GM18951 (cell line): ENCODE measurements at regions not wholly inside any gene's neighbourhood (a gene's known extent, or its start where the extent isn't known, plus 50 kb on each side); places are given as distances from the start of the nearest gene placed in this dataset.
"Not testable (repeated sequence)": the region's sequence is repeated elsewhere in the genome, so short reads cannot be mapped to it uniquely, and the experiment has no call there.

Experiments
- POLR2A ChIP-seq: IDR thresholded peaks from 4 replicates; pipeline ENCODE4 v1.6.1; 2011; ENCODE audit warnings: mild to moderate bottlenecking; ENCODE audit not compliant: insufficient read length, insufficient read depth; ENCODE audit errors: extremely low read depth
- in situ Hi-C: fragments of 300-500 bp; cut with MboI; formaldehyde crosslinking; loops from one replicate; pipeline ENCODE4 v1.12.0; 2022; ENCODE audit warnings: low sequenced_read_pairs, mixed read lengths, inconsistent platforms; ENCODE audit not compliant: unreplicated experiment

GRCh38 chr2:131827481-131828163 is 299.9 kb downstream of the CCDC74A start:
- in situ Hi-C loops: no loop called here
- no peak for TF ChIP-seq POLR2A

GRCh38 chr2:131828164-131828561 is 300.5 kb downstream of the CCDC74A start:
- no peak for TF ChIP-seq POLR2A
- in situ Hi-C loops: no loop called here

DNA sequence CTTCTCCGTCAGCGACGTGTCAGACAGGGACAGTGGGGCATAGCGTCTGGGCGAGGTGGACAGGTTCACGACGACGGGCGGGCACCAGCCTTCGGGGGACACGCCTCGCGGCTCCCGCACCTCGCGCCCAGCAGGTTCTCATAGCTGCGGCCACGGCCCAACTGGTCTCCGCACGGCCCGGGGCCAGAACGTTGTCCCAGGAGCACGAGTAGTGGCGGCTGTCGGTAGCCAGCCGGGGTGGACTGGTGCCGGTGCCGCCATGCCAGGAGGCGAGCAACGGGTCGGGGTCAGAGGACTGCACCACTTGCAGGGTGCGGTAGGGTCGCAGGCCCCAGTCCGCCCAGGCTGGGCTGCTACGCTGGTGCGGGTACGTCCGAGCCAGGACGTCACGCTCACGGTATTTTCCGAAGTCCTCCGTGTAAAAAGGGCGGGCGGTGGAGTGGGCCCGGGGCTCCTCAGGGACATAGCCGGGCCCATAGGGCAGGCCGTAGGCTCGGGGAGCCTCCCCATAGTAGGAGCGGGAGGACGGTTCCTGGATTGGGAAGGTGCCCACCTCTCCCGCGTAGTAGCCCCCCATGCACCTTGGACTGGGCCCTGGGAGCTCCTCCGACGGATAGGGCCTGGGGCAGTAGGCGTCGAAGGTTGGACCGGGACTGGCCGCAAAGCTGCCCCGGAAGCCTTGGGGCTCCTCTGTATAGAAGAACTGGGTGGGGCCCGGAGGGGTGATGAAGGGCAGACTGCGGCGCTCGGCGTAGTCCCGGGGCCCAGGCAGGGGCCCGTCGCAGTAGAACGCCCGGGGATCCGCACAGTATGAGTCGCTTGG is 301.2 kb downstream of the CCDC74A start:
- in situ Hi-C loops: not testable (repeated sequence)

DNA sequence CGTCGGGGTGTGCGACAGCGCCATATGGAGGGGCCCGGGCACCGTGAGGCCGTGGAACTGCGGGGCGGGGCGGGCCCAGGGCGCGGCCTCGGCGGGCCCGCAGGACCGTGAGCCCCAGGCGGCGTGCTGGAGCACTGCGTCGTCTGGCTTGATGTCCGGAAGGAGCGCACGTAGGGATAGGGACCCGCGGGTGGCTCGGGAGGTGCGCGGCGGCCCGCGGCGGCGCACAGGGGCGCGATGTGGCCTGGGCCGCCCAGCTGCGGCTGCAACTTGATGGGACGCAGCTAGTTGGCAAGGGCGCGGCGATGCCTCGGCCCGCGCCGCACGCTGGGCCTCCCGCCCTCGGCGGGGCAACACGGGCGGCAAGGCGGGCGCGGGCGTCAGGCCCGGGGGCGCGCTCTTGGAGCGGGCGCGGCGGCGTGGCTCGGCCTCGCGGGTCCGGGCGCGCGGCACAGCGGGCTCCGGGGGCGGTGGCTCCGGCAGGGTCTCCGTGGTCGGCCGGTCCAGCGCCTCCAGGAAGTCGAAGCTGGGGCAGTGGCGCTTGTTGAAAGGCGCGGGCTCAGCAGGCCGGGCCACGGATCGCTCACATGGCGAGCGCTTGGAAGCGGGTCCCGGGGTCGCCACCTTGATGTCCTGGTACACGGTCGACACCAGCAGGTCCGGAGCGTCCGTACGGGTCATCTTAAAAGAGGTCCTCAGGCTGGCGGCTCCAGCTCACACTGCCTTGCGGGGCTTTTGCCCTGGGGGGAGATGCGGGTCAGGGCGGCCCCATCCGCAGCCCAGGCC is 302.0 kb downstream of the CCDC74A start:
- in situ Hi-C loops: not testable (repeated sequence)

DNA sequence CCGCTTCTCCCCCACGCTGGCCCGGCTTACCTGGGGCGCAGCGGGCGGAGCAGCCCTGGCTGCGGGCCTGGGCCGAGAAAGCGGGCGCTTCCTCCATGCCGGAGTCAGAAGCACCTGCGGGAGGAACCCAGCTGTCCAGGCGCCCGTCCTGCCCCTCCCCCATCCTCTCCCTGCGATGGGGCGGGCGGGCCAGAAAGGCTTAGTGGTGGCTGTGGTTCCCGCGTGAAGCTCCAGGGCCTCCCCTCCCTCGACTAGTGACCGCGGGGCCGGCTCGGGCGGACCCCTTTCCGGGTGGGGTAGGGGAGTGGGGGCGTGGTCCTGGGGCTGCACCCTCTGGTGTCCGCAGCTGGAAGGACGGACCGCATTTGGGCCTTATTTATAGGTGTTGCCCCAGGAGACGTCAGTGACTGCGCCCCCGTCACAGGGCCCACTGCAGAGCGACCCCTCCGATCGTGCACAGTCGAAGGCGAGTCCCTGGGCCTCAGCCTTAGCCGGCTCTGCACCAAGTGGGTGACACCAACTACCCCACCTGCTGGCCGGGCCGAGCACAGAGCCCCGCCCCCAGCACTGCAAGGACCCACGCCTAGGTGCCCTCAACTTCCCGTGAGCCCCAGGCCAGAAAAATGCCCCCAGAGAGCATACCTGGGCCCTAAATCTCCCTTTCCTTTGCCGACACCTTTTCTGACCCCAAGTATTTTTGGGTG is 302.7 kb downstream of the CCDC74A start:
- in situ Hi-C loops: not testable (repeated sequence)

DNA sequence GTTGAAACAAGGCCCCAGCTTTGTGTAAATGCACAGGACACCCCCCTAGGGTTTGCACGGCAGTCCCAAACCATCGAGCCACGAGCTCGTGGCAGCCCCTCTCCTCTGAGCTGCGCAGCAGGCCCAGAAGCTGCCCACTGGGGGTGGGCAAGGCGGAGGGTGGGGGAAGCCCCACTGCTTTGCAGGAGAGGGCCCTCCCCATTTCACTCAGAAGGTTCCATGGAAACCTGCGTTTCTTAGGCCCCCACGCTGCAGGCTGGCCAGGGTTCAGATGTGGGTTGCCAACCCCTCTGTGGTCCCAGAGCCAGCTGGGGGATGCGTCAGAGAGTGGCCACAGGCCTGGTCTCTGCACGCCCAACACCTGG is 303.2 kb downstream of the CCDC74A start:
- in situ Hi-C loops: not testable (repeated sequence)

DNA sequence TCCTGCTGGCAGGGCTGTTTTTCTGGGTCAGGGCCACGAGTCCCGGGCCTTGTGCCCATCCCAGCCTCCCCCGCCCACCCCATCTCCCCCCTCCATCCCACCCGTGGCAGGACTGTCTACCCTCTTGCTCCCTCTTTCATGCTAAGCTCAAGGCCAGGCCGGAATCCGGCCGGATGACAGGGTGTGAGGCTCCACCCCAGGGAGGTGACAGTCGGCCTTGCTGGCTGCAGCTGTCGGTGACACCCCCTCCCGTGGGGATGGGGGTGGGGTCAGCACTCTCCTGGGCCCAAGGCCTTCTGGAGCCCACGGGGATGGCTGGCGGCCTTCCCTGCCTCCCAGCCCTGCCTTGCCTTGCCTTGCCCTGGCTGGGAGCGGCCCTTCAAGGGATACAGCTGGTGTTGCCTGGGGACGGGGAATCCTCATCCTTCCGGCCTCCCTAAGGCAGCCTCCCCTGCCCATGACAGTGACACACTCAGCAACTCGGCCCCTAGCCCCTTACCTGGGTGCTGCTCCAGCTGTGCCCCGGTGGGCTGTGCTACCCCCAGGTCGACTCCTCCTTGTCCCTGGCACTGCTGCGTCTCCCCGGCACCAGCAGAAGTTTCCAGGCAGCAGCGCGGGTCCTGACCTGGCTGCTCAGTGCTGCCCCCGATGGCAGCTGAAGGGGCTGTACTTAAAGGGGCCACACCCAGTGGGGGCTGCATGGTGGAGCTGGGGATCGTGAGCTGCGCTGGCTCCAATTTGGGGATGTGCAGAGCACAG is 303.9 kb downstream of the CCDC74A start:
- in situ Hi-C loops: not testable (repeated sequence)

- in situ Hi-C loops: not testable (repeated sequence)
These were observed 304.6 kb downstream of the CCDC74A start for GRCh38 chr2:131832209-131832780.

DNA sequence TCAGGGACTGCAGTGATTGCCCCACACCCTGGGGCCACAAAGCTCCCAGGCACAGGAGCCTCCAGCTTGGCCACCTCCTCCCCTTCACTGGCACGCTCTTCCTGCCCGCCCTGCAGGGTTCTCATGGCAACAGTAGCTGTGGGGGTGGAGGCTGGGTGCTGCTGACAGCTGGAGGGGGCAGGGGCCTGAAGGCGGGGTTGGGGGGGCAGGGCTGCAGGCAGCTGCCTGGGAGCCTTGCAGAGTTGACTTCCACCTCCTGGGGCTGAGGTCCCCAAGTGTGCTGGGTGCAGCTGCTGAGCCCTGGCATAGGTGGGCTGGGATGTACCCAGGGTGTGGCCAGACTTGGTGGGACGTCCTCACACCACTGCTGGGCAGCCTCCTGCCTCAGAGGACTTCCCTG is 305.2 kb downstream of the CCDC74A start:
- in situ Hi-C loops: not testable (repeated sequence)

GRCh38 chr2:131833367-131834202 is 305.9 kb downstream of the CCDC74A start:
- in situ Hi-C loops: not testable (repeated sequence)

- in situ Hi-C loops: not testable (repeated sequence)
These were observed 306.7 kb downstream of the CCDC74A start for GRCh38 chr2:131834203-131835020.

GRCh38 chr2:131835022-131835421 is 307.3 kb downstream of the CCDC74A start:
- in situ Hi-C loops: not testable (repeated sequence)
